ENCODE measurements at regions not wholly inside any gene's neighbourhood (a gene's known extent, or its start where the extent isn't known, plus 50 kb on each side); places are given as distances from the start of the nearest gene placed in this dataset.

- Mint-ChIP-seq H3K9me3 (peaks cover 0 to 10% (median 5%) of the 10 kb centered on the region in 5 donors), H3K27ac (no peak overlapping the region), H3K4me3 (no peak overlapping the region), H3K27me3 (no peaks in the 10 kb centered on the region), H3K4me1 (no peaks in the 10 kb centered on the region), H3K36me3 (no peaks in the 10 kb centered on the region)
- CTCF ChIA-PET = no interaction called here
- Histone ChIP-seq H3K4me3 (ENCODE audit: low read length) (no peak overlapping the region), H3K36me3 (ENCODE audit: insufficient read depth, low read length) (no peaks in the 10 kb centered on the region), H3K4me1 (ENCODE audit: insufficient read depth, low read length) (no peaks in the 10 kb centered on the region), H3K27ac (ENCODE audit: low read depth, low read length) (no peak overlapping the region), H3K9me3 (ENCODE audit: low read length) (no peaks in the 10 kb centered on the region), H3K27me3 (ENCODE audit: insufficient read depth, low read length, poor library complexity, severe bottlenecking) (no peaks in the 10 kb centered on the region)
- POLR2A ChIA-PET = no interaction called here
- no peak for DNase-seq
These were observed 212.2 kb downstream of the MTRR start for GRCh38 chr5:8081179-8081578.

- CTCF ChIA-PET = no interaction called here
- Mint-ChIP-seq H3K4me1 (no peaks in the 10 kb centered on the region), H3K27ac (no peak overlapping the region), H3K36me3 (no peaks in the 10 kb centered on the region), H3K9me3 (peaks cover 6 to 14% (median 9%) of the 10 kb centered on the region in 5 donors), H3K4me3 (no peak overlapping the region), H3K27me3 (no peaks in the 10 kb centered on the region)
- Histone ChIP-seq H3K4me3 (ENCODE audit: low read length) (no peak overlapping the region), H3K9me3 (ENCODE audit: low read length) (no peaks in the 10 kb centered on the region), H3K27me3 (ENCODE audit: insufficient read depth, low read length, poor library complexity, severe bottlenecking) (no peaks in the 10 kb centered on the region), H3K36me3 (ENCODE audit: insufficient read depth, low read length) (no peaks in the 10 kb centered on the region), H3K27ac (ENCODE audit: low read depth, low read length) (no peak overlapping the region), H3K4me1 (ENCODE audit: insufficient read depth, low read length) (no peaks in the 10 kb centered on the region)
- no peak for DNase-seq
- POLR2A ChIA-PET = no interaction called here
These were observed 224.7 kb downstream of the MTRR start for GRCh38 chr5:8093669-8094068.

- H3K9me3 ChIP-seq (ENCODE audit: low read length) = no peaks in the 10 kb centered on the region
- Mint-ChIP-seq H3K9me3 (peaks cover 6 to 14% (median 9%) of the 10 kb centered on the region in 5 donors), H3K27ac (peak overlapping the region in 1 of 8 donors; percentile 44), H3K4me1 (no peaks in the 10 kb centered on the region), H3K4me3 (no peak overlapping the region), H3K27me3 (no peaks in the 10 kb centered on the region), H3K36me3 (no peaks in the 10 kb centered on the region)
- no peak overlapping the region for H3K4me3 ChIP-seq (ENCODE audit: low read length)
- H3K27me3 ChIP-seq (ENCODE audit: insufficient read depth, low read length, poor library complexity, severe bottlenecking) = no peaks in the 10 kb centered on the region
- no peak overlapping the region for H3K27ac ChIP-seq (ENCODE audit: low read depth, low read length)
- CTCF ChIA-PET = no interaction called here
- no peaks in the 10 kb centered on the region for H3K4me1 ChIP-seq (ENCODE audit: insufficient read depth, low read length)
- POLR2A ChIA-PET = no interaction called here
- no peak for DNase-seq
- H3K36me3 ChIP-seq (ENCODE audit: insufficient read depth, low read length) = no peaks in the 10 kb centered on the region
These were observed 225.4 kb downstream of the MTRR start for GRCh38 chr5:8094304-8094703.

- H3K36me3 Mint-ChIP-seq = no peaks in the 10 kb centered on the region
- Histone ChIP-seq H3K4me3 (ENCODE audit: low read length) (no peak overlapping the region), H3K4me1 (ENCODE audit: insufficient read depth, low read length) (no peaks in the 10 kb centered on the region), H3K27ac (ENCODE audit: low read depth, low read length) (no peak overlapping the region), H3K36me3 (ENCODE audit: insufficient read depth, low read length) (no peaks in the 10 kb centered on the region), H3K27me3 (ENCODE audit: insufficient read depth, low read length, poor library complexity, severe bottlenecking) (no peaks in the 10 kb centered on the region), H3K9me3 (ENCODE audit: low read length) (no peaks in the 10 kb centered on the region)
- no peak overlapping the region for H3K27ac Mint-ChIP-seq
- H3K9me3 Mint-ChIP-seq = peaks cover 1 to 8% (median 3%) of the 10 kb centered on the region in 5 donors
- no peak for DNase-seq
- no peak overlapping the region for H3K4me3 Mint-ChIP-seq
- H3K27me3 Mint-ChIP-seq = no peaks in the 10 kb centered on the region
- ChIA-PET POLR2A (no interaction called here), CTCF (no interaction called here)
- H3K4me1 Mint-ChIP-seq = no peaks in the 10 kb centered on the region
These were observed 228.2 kb downstream of the MTRR start for GRCh38 chr5:8097146-8097545.

GRCh38 chr5:8098081-8098480 lies 229.1 kb downstream of the MTRR start:
- no peaks in the 10 kb centered on the region for H3K4me1 ChIP-seq (ENCODE audit: insufficient read depth, low read length)
- CTCF ChIA-PET = no interaction called here
- Mint-ChIP-seq H3K36me3 (no peaks in the 10 kb centered on the region), H3K4me1 (no peaks in the 10 kb centered on the region), H3K4me3 (no peak overlapping the region), H3K9me3 (peaks cover 0 to 8% (median 3%) of the 10 kb centered on the region in 5 donors), H3K27me3 (no peaks in the 10 kb centered on the region), H3K27ac (no peak overlapping the region)
- POLR2A ChIA-PET = no interaction called here
- no peak overlapping the region for H3K4me3 ChIP-seq (ENCODE audit: low read length)
- H3K9me3 ChIP-seq (ENCODE audit: low read length) = no peaks in the 10 kb centered on the region
- H3K27me3 ChIP-seq (ENCODE audit: insufficient read depth, low read length, poor library complexity, severe bottlenecking) = no peaks in the 10 kb centered on the region
- no peak overlapping the region for H3K27ac ChIP-seq (ENCODE audit: low read depth, low read length)
- no peak for DNase-seq
- H3K36me3 ChIP-seq (ENCODE audit: insufficient read depth, low read length) = no peaks in the 10 kb centered on the region

GRCh38 chr5:8102714-8103113 lies 233.8 kb downstream of the MTRR start:
- Mint-ChIP-seq H3K27me3 (no peaks in the 10 kb centered on the region), H3K4me1 (no peaks in the 10 kb centered on the region), H3K4me3 (no peak overlapping the region), H3K9me3 (peaks cover 0 to 7% (median 0%) of the 10 kb centered on the region in 5 donors), H3K27ac (no peak overlapping the region), H3K36me3 (no peaks in the 10 kb centered on the region)
- ChIA-PET POLR2A (no interaction called here), CTCF (no interaction called here)
- H3K27ac ChIP-seq (ENCODE audit: low read depth, low read length) = no peak overlapping the region
- no peaks in the 10 kb centered on the region for H3K9me3 ChIP-seq (ENCODE audit: low read length)
- no peak for DNase-seq
- H3K4me1 ChIP-seq (ENCODE audit: insufficient read depth, low read length) = no peaks in the 10 kb centered on the region
- no peaks in the 10 kb centered on the region for H3K36me3 ChIP-seq (ENCODE audit: insufficient read depth, low read length)
- H3K27me3 ChIP-seq (ENCODE audit: insufficient read depth, low read length, poor library complexity, severe bottlenecking) = no peaks in the 10 kb centered on the region
- no peak overlapping the region for H3K4me3 ChIP-seq (ENCODE audit: low read length)

- no peaks in the 10 kb centered on the region for H3K36me3 Mint-ChIP-seq
- H3K36me3 ChIP-seq (ENCODE audit: insufficient read depth, low read length) = no peaks in the 10 kb centered on the region
- no peaks in the 10 kb centered on the region for H3K27me3 ChIP-seq (ENCODE audit: insufficient read depth, low read length, poor library complexity, severe bottlenecking)
- H3K4me1 ChIP-seq (ENCODE audit: insufficient read depth, low read length) = no peaks in the 10 kb centered on the region
- CTCF ChIA-PET = no interaction called here
- peaks cover 0 to 4% (median 2%) of the 10 kb centered on the region in 5 donors for H3K9me3 Mint-ChIP-seq
- no peak for DNase-seq
- no peak overlapping the region for H3K4me3 Mint-ChIP-seq
- H3K27ac Mint-ChIP-seq = no peak overlapping the region
- no peaks in the 10 kb centered on the region for H3K9me3 ChIP-seq (ENCODE audit: low read length)
- no peak overlapping the region for H3K4me3 ChIP-seq (ENCODE audit: low read length)
- no peaks in the 10 kb centered on the region for H3K27me3 Mint-ChIP-seq
- POLR2A ChIA-PET = no interaction called here
- no peaks in the 10 kb centered on the region for H3K4me1 Mint-ChIP-seq
- H3K27ac ChIP-seq (ENCODE audit: low read depth, low read length) = no peak overlapping the region
These were observed 245.8 kb downstream of the MTRR start for GRCh38 chr5:8114597-8115266.

- Mint-ChIP-seq H3K4me1 (no peaks in the 10 kb centered on the region), H3K27ac (no peak overlapping the region), H3K36me3 (no peaks in the 10 kb centered on the region), H3K27me3 (no peaks in the 10 kb centered on the region), H3K9me3 (peaks cover 0 to 6% (median 0%) of the 10 kb centered on the region in 5 donors), H3K4me3 (no peak overlapping the region)
- ChIA-PET CTCF (no interaction called here), POLR2A (no interaction called here)
- H3K36me3 ChIP-seq (ENCODE audit: insufficient read depth, low read length) = no peaks in the 10 kb centered on the region
- no peaks in the 10 kb centered on the region for H3K27me3 ChIP-seq (ENCODE audit: insufficient read depth, low read length, poor library complexity, severe bottlenecking)
- H3K9me3 ChIP-seq (ENCODE audit: low read length) = no peaks in the 10 kb centered on the region
- H3K27ac ChIP-seq (ENCODE audit: low read depth, low read length) = no peak overlapping the region
- H3K4me1 ChIP-seq (ENCODE audit: insufficient read depth, low read length) = no peaks in the 10 kb centered on the region
- no peak overlapping the region for H3K4me3 ChIP-seq (ENCODE audit: low read length)
- DNase-seq = no peak
These were observed 254.6 kb downstream of the MTRR start for GRCh38 chr5:8123559-8123958.

GRCh38 chr5:8134609-8135008 lies 265.7 kb downstream of the MTRR start:
- H3K27me3 ChIP-seq (ENCODE audit: insufficient read depth, low read length, poor library complexity, severe bottlenecking) = no peaks in the 10 kb centered on the region
- Mint-ChIP-seq H3K4me3 (no peak overlapping the region), H3K27ac (no peak overlapping the region), H3K36me3 (no peaks in the 10 kb centered on the region), H3K4me1 (no peaks in the 10 kb centered on the region), H3K9me3 (peaks cover 0 to 4% (median 1%) of the 10 kb centered on the region in 5 donors), H3K27me3 (no peaks in the 10 kb centered on the region)
- no peak for DNase-seq
- no peak overlapping the region for H3K4me3 ChIP-seq (ENCODE audit: low read length)
- no peak overlapping the region for H3K27ac ChIP-seq (ENCODE audit: low read depth, low read length)
- H3K36me3 ChIP-seq (ENCODE audit: insufficient read depth, low read length) = no peaks in the 10 kb centered on the region
- H3K4me1 ChIP-seq (ENCODE audit: insufficient read depth, low read length) = no peaks in the 10 kb centered on the region
- ChIA-PET CTCF (no interaction called here), POLR2A (no interaction called here)
- no peaks in the 10 kb centered on the region for H3K9me3 ChIP-seq (ENCODE audit: low read length)

Data from CD8-positive, alpha-beta memory T cell (primary cell).